ENCODE measurements at regions not wholly inside any gene's neighbourhood (a gene's known extent, or its start where the extent isn't known, plus 50 kb on each side); places are given as distances from the start of the nearest gene placed in this dataset.
"Not testable (repeated sequence)": the region's sequence is repeated elsewhere in the genome, so short reads cannot be mapped to it uniquely, and the experiment has no call there.

GRCh38 chrX:3791449-3791848 is 78.0 kb upstream of the PRKX start:
- Histone ChIP-seq H3K27ac (no peak overlapping the region), H3K27me3 (ENCODE audit: insufficient read depth, low read depth) (no peaks in the 10 kb centered on the region), H3K4me2 (no peak overlapping the region), H4K20me1 (ENCODE audit: insufficient read depth) (no peaks in the 10 kb centered on the region), H2AFZ (ENCODE audit: low read depth) (no peak overlapping the region), H3K9ac (no peak overlapping the region), H3K79me2 (ENCODE audit: insufficient read depth, low read depth) (no peaks in the 10 kb centered on the region), H3K4me3 (IDR thresholded peaks at IDR 0.05; ENCODE audit: insufficient read depth, low read depth, low read length) (no peak overlapping the region), H3K36me3 (ENCODE audit: insufficient read depth) (no peaks in the 10 kb centered on the region), H3K4me1 (ENCODE audit: low read depth, poor library complexity, severe bottlenecking) (no peaks in the 10 kb centered on the region)
- TF ChIP-seq CTCF (conservative IDR thresholded peaks at IDR 0.05; ENCODE audit: low read depth, low read length), result no peak

GRCh38 chrX:3788494-3789233 is 75.2 kb upstream of the PRKX start:
- Histone ChIP-seq H3K27ac (no peak overlapping the region), H3K4me1 (ENCODE audit: low read depth, poor library complexity, severe bottlenecking) (no peaks in the 10 kb centered on the region), H3K9ac (no peak overlapping the region), H4K20me1 (ENCODE audit: insufficient read depth) (no peaks in the 10 kb centered on the region), H3K36me3 (ENCODE audit: insufficient read depth) (no peaks in the 10 kb centered on the region), H3K27me3 (ENCODE audit: insufficient read depth, low read depth) (no peaks in the 10 kb centered on the region), H3K79me2 (ENCODE audit: insufficient read depth, low read depth) (no peaks in the 10 kb centered on the region), H3K4me2 (no peak overlapping the region), H2AFZ (ENCODE audit: low read depth) (no peak overlapping the region), H3K4me3 (IDR thresholded peaks at IDR 0.05; ENCODE audit: insufficient read depth, low read depth, low read length) (no peak overlapping the region)
- no peak for TF ChIP-seq CTCF (conservative IDR thresholded peaks at IDR 0.05; ENCODE audit: low read depth, low read length)

- no peaks in the 10 kb centered on the region for H3K4me1 ChIP-seq (ENCODE audit: low read depth, poor library complexity, severe bottlenecking)
- H3K36me3 ChIP-seq (ENCODE audit: insufficient read depth), result no peaks in the 10 kb centered on the region
- no peak overlapping the region for H2AFZ ChIP-seq (ENCODE audit: low read depth)
- H3K4me2 ChIP-seq, result no peak overlapping the region
- no peaks in the 10 kb centered on the region for H4K20me1 ChIP-seq (ENCODE audit: insufficient read depth)
- no peak for TF ChIP-seq CTCF (conservative IDR thresholded peaks at IDR 0.05; ENCODE audit: low read depth, low read length)
- H3K79me2 ChIP-seq (ENCODE audit: insufficient read depth, low read depth), result no peaks in the 10 kb centered on the region
- H3K4me3 ChIP-seq (IDR thresholded peaks at IDR 0.05; ENCODE audit: insufficient read depth, low read depth, low read length), result no peak overlapping the region
- no peak overlapping the region for H3K9ac ChIP-seq
- no peaks in the 10 kb centered on the region for H3K27me3 ChIP-seq (ENCODE audit: insufficient read depth, low read depth)
- no peak overlapping the region for H3K27ac ChIP-seq
Observed at GRCh38 chrX:3787856-3788255, 74.4 kb upstream of the PRKX start.

- H4K20me1 ChIP-seq (ENCODE audit: insufficient read depth); H3K4me1 ChIP-seq (ENCODE audit: low read depth, poor library complexity, severe bottlenecking); H3K4me3 ChIP-seq (IDR thresholded peaks at IDR 0.05; ENCODE audit: insufficient read depth, low read depth, low read length); H3K4me2 ChIP-seq; H3K36me3 ChIP-seq (ENCODE audit: insufficient read depth); H3K79me2 ChIP-seq (ENCODE audit: insufficient read depth, low read depth); H3K9ac ChIP-seq; H3K27ac ChIP-seq; H3K27me3 ChIP-seq (ENCODE audit: insufficient read depth, low read depth); H2AFZ ChIP-seq (ENCODE audit: low read depth): not testable (repeated sequence)
Observed at GRCh38 chrX:3785822-3786221, 72.4 kb upstream of the PRKX start.

GRCh38 chrX:3780564-3780963 is 67.1 kb upstream of the PRKX start:
- no peaks in the 10 kb centered on the region for H3K79me2 ChIP-seq (ENCODE audit: insufficient read depth, low read depth)
- no peaks in the 10 kb centered on the region for H4K20me1 ChIP-seq (ENCODE audit: insufficient read depth)
- no peak overlapping the region for H3K27ac ChIP-seq
- no peak for TF ChIP-seq CTCF (conservative IDR thresholded peaks at IDR 0.05; ENCODE audit: low read depth, low read length)
- H2AFZ ChIP-seq (ENCODE audit: low read depth), result no peak overlapping the region
- H3K9ac ChIP-seq, result no peak overlapping the region
- no peaks in the 10 kb centered on the region for H3K4me1 ChIP-seq (ENCODE audit: low read depth, poor library complexity, severe bottlenecking)
- H3K27me3 ChIP-seq (ENCODE audit: insufficient read depth, low read depth), result no peaks in the 10 kb centered on the region
- H3K36me3 ChIP-seq (ENCODE audit: insufficient read depth), result no peaks in the 10 kb centered on the region
- no peak overlapping the region for H3K4me3 ChIP-seq (IDR thresholded peaks at IDR 0.05; ENCODE audit: insufficient read depth, low read depth, low read length)
- no peak overlapping the region for H3K4me2 ChIP-seq
